Spleen (tissue), 11 donors: ENCODE measurements at regions not wholly inside any gene's neighbourhood (a gene's known extent, or its start where the extent isn't known, plus 50 kb on each side); places are given as distances from the start of the nearest gene placed in this dataset.

ENCODE experiments used
- DNase-seq: peaks from one replicate; pipeline ENCODE4 v3.0.0-alpha.2; 2020
- H3K27ac ChIP-seq, 8 donors: fragments of 200-600 bp; sonication (generic) in 7 of 8; 1 replicate in 4 of 8; 2 replicates in 4 of 8; pipeline versions ENCODE4 v1.5.0 to v1.8.0; 2016 to 2021; ENCODE audit warnings: inconsistent platforms in 4 of 8, mild to moderate bottlenecking in 4 of 8, moderate library complexity in 1 of 8
- H3K27me3 ChIP-seq, 7 donors: fragments of 200-600 bp; sonication (generic) in 6 of 7; replicated peaks in 1 of 7; 1 replicate in 4 of 7; 2 replicates in 3 of 7; pipeline versions ENCODE4 v1.5.0 to v1.8.0; 2016 to 2021; ENCODE audit warnings: inconsistent platforms in 3 of 7, mild to moderate bottlenecking in 1 of 7
- H3K36me3 ChIP-seq, 6 donors: fragments of 200-600 bp; sonication (generic) in 5 of 6; 1 replicate in 4 of 6; 2 replicates in 2 of 6; pipeline versions ENCODE4 v1.5.0 to v1.8.0; 2016 to 2021; ENCODE audit warnings: inconsistent platforms in 2 of 6
- H3K4me1 ChIP-seq, 6 donors: fragments of 200-600 bp; sonication (generic) in 5 of 6; 1 replicate in 3 of 6; 2 replicates in 3 of 6; pipeline versions ENCODE4 v1.5.0 to v1.8.0; 2016 to 2021; ENCODE audit warnings: inconsistent platforms in 3 of 6
- H3K4me3 ChIP-seq, 8 donors: fragments of 200-600 bp; sonication (generic) in 7 of 8; 1 replicate in 4 of 8; 2 replicates in 4 of 8; pipeline versions ENCODE4 v1.5.0 to v1.8.0; 2016 to 2021; ENCODE audit warnings: inconsistent platforms in 4 of 8, mild to moderate bottlenecking in 4 of 8, moderate library complexity in 2 of 8
- H3K9me3 ChIP-seq, 8 donors: fragments of 200-600 bp; sonication (generic) in 7 of 8; 1 replicate in 4 of 8; 2 replicates in 4 of 8; pipeline versions ENCODE4 v1.5.0 to v1.8.0; 2016 to 2021; ENCODE audit warnings: inconsistent platforms in 4 of 8
- CTCF ChIP-seq, 11 experiments: fragments of 200-600 bp in 7 of 11; fragments of 450-650 bp in 4 of 11; sonication (generic) in 4 of 11; IDR thresholded peaks in 8 of 11; conservative IDR thresholded peaks in 3 of 11; 1 replicate in 7 of 11; 2 replicates in 4 of 11; pipeline versions ENCODE4 v1.4.0 to v1.8.0; 2016 to 2021; ENCODE audit warnings: antibody characterized with exemption in 11 of 11, inconsistent platforms in 4 of 11, mild to moderate bottlenecking in 1 of 11
- POLR2A ChIP-seq, 3 donors: fragments of 450-650 bp; IDR thresholded peaks; one replicate each; pipeline ENCODE4 v1.5.1; 2017; ENCODE audit warnings: antibody characterized with exemption in 3 of 3, mild to moderate bottlenecking in 1 of 3
- POLR2AphosphoS5 ChIP-seq, 3 donors: sonication (generic); formaldehyde crosslinking; IDR thresholded peaks; one replicate each; pipeline ENCODE4 v1.5.1; 2017; ENCODE audit warnings: antibody characterized with exemption in 3 of 3
- WGBS, 5 donors: extraction: QIAGEN DNeasy Blood & Tissue Kit in 3 of 5; methylation state at CpG; one replicate each; pipeline versions ENCODE4 v1.1.5 to v1.1.7; 2013 to 2018; 5-methylcytosine and 5-hydroxymethylcytosine counted together
- intact Hi-C: fragments of 100-400 bp; cut with DNase I; formaldehyde crosslinking; loops from one replicate; pipeline ENCODE4 v1.15.0; 2023; ENCODE audit warnings: low total_unique reads
- donor health status: healthy with polysubstance abuse.
- donor health status: DM: no; HTN: no; CAD: no; lungs with moderate emphysema.
- donor health status: DM: no; HTN: no; CAD: no.
- donor health status: Bipolar disorder and iron deficiency.
- donor health status: healthy.
- donor health status: DM: no; HTN: no; CAD: no.
- donor health status: DM: yes; HTN: yes; CAD: no.

DNA sequence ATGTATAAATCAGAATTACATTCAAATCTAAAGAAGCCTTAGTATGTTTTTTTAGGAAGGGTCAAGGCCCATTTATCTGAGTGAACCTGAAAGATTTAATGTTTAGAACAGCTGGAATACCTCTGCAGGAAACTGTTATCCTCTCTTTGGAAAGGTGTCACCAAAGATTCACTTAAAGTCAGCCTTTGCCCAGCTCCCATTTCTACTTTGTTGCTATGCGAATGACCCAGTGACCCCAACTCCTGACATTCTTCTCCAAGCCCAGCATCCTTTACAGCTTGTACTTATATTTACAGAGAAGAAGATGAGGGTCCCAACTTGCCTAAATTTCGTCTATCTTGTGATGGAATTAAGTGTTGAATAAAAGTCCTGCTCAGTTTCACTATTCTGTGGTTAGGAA lies 1198.6 kb downstream of the CDH12 start:
- Histone ChIP-seq H3K27ac (no peak overlapping the region), H3K4me1 (no peaks in the 10 kb centered on the region), H3K9me3 (no peaks in the 10 kb centered on the region), H3K4me3 (no peak overlapping the region), H3K27me3 (no peaks in the 10 kb centered on the region), H3K36me3 (no peaks in the 10 kb centered on the region)
- WGBS, 5 donors, result 57 to 73% (median 67%) methylated on average over 2 of the region's 2 CpGs
- TF ChIP-seq POLR2AphosphoS5 (IDR thresholded peaks at IDR 0.05) (no peak), POLR2A (IDR thresholded peaks at IDR 0.05) (no peak), CTCF (IDR thresholded peaks at IDR 0.05 in 8 of 11, conservative IDR thresholded peaks at IDR 0.05 in 3 of 11) (no peak)
- DNase-seq, result no peak
- intact Hi-C loops, result no loop called here

DNA sequence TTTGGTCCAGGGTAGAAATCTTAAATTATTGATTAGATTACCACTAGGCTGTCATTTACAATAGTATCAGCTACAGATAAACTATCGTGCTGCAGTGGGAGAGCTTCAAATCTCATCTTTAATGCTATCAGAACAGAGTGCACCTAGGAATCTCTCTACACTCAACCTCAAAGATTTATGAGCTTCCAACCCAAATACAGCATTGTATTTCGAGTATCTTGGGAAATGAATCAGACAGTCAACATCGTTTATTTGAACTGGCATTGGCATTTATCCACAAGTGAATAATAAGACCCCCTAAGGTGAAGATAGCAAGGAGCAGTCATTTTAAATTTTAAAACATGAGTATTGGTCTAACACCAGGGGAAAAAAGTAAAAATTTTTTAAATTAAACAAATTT lies 1203.2 kb downstream of the CDH12 start:
- intact Hi-C loops, result no loop called here
- Histone ChIP-seq H3K4me1 (no peaks in the 10 kb centered on the region), H3K36me3 (no peaks in the 10 kb centered on the region), H3K9me3 (no peaks in the 10 kb centered on the region), H3K27ac (no peak overlapping the region), H3K4me3 (no peak overlapping the region), H3K27me3 (no peaks in the 10 kb centered on the region)
- TF ChIP-seq POLR2A (IDR thresholded peaks at IDR 0.05) (no peak), POLR2AphosphoS5 (IDR thresholded peaks at IDR 0.05) (no peak), CTCF (IDR thresholded peaks at IDR 0.05 in 8 of 11, conservative IDR thresholded peaks at IDR 0.05 in 3 of 11) (no peak)
- no peak for DNase-seq
- 45 to 72% (median 65%) methylated on average over 3 of the region's 3 CpGs for WGBS, 5 donors

DNA sequence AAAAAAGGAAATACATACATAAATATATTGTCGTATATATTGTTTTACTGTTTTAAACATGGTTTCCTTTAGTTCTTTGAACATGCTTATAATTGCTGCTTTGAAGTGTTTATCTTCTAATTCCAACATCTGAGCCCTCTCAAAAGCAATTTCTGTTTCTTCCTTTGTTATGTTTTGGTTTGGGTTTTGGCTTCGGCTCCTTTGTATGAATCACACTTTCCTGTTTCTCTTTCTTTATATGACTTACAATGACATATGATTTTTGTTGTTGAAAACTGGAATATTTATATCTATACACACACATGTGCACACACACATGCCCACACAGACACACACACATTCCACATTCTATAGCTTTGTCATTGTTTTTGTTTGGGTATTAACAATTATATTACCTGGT lies 1206.7 kb downstream of the CDH12 start:
- Histone ChIP-seq H3K27me3 (no peaks in the 10 kb centered on the region), H3K27ac (no peak overlapping the region), H3K9me3 (no peaks in the 10 kb centered on the region), H3K4me3 (no peak overlapping the region), H3K4me1 (no peaks in the 10 kb centered on the region), H3K36me3 (no peaks in the 10 kb centered on the region)
- 62 to 82% (median 73%) methylated on average over 2 of the region's 2 CpGs for WGBS, 5 donors
- intact Hi-C loops, result no loop called here
- DNase-seq, result no peak
- TF ChIP-seq POLR2AphosphoS5 (IDR thresholded peaks at IDR 0.05) (no peak), POLR2A (IDR thresholded peaks at IDR 0.05) (no peak), CTCF (IDR thresholded peaks at IDR 0.05 in 8 of 11, conservative IDR thresholded peaks at IDR 0.05 in 3 of 11) (no peak)

GRCh38 chr5:21644032-21644431 lies 1209.1 kb downstream of the CDH12 start:
- Histone ChIP-seq H3K27me3 (no peaks in the 10 kb centered on the region), H3K9me3 (no peaks in the 10 kb centered on the region), H3K36me3 (no peaks in the 10 kb centered on the region), H3K4me3 (no peak overlapping the region), H3K4me1 (no peaks in the 10 kb centered on the region), H3K27ac (no peak overlapping the region)
- TF ChIP-seq POLR2A (IDR thresholded peaks at IDR 0.05), result no peak
- no peak for TF ChIP-seq POLR2AphosphoS5 (IDR thresholded peaks at IDR 0.05)
- no peak for TF ChIP-seq CTCF (IDR thresholded peaks at IDR 0.05 in 8 of 11, conservative IDR thresholded peaks at IDR 0.05 in 3 of 11)
- DNase-seq, result no peak
- WGBS, 5 donors, result 7 to 16% (median 12%) methylated on average over 3 of the region's 3 CpGs
- intact Hi-C loops, result no loop called here
